NB4 (cell line): ENCODE measurements at regions not wholly inside any gene's neighbourhood (a gene's known extent, or its start where the extent isn't known, plus 50 kb on each side); places are given as distances from the start of the nearest gene placed in this dataset.

ENCODE experiments used
- DNase-seq: peaks from one replicate; pipeline ENCODE4 v3.0.0; 2010; ENCODE audit warnings: low read depth
- H3K4me3 ChIP-seq: one replicate; pipeline ENCODE4 v1.5.1; 2011; ENCODE audit warnings: mild to moderate bottlenecking, low read depth, low read length, moderate library complexity
- MAX ChIP-seq: IDR thresholded peaks from 2 replicates; pipeline ENCODE4 v1.6.1; 2011; ENCODE audit warnings: low read depth, low read length
- MYC ChIP-seq: IDR thresholded peaks from 2 replicates; pipeline ENCODE4 v1.6.1; 2011; ENCODE audit warnings: low read depth, low read length
- POLR2A ChIP-seq: IDR thresholded peaks from 2 replicates; pipeline ENCODE4 v1.6.1; 2011; ENCODE audit warnings: mild to moderate bottlenecking; ENCODE audit not compliant: insufficient read length; ENCODE audit errors: extremely low read depth
- TF ChIP-seq, protein P1 (sequence below): IDR thresholded peaks from one replicate; pipeline ENCODE4 v1.5.1; 2012; ENCODE audit warnings: low read depth, low read length

GRCh38 chr9:99466104-99466503 lies 244.0 kb downstream of the SEC61B start:
- DNase-seq: no peak
- H3K4me3 ChIP-seq: no peak overlapping the region
- TF ChIP-seq MAX (no peak), POLR2A (no peak), MYC (no peak)
- TF ChIP-seq, protein P1, sequence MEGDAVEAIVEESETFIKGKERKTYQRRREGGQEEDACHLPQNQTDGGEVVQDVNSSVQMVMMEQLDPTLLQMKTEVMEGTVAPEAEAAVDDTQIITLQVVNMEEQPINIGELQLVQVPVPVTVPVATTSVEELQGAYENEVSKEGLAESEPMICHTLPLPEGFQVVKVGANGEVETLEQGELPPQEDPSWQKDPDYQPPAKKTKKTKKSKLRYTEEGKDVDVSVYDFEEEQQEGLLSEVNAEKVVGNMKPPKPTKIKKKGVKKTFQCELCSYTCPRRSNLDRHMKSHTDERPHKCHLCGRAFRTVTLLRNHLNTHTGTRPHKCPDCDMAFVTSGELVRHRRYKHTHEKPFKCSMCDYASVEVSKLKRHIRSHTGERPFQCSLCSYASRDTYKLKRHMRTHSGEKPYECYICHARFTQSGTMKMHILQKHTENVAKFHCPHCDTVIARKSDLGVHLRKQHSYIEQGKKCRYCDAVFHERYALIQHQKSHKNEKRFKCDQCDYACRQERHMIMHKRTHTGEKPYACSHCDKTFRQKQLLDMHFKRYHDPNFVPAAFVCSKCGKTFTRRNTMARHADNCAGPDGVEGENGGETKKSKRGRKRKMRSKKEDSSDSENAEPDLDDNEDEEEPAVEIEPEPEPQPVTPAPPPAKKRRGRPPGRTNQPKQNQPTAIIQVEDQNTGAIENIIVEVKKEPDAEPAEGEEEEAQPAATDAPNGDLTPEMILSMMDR: no peak

DNA sequence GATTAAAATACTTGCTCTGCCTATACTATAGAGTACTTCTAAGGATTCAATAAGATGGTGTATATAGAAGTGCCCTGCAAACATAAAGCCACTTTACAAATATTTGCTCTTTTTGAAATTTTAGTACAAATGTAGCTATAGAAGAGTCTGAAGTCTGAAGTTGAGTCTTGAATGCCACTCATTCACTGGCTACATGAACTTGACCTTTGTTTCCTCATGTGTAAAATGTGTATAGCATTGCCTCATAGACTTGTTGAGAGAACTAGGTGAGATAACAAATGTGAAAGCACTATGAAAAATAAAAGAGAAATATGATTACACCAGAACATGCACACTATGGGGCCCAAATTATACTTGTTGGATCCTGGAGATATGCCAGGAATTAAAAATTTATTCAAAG lies 244.7 kb downstream of the SEC61B start:
- TF ChIP-seq MYC (no peak), POLR2A (no peak), MAX (no peak)
- TF ChIP-seq, protein P1: no peak
- H3K4me3 ChIP-seq: no peak overlapping the region
- DNase-seq: no peak

DNA sequence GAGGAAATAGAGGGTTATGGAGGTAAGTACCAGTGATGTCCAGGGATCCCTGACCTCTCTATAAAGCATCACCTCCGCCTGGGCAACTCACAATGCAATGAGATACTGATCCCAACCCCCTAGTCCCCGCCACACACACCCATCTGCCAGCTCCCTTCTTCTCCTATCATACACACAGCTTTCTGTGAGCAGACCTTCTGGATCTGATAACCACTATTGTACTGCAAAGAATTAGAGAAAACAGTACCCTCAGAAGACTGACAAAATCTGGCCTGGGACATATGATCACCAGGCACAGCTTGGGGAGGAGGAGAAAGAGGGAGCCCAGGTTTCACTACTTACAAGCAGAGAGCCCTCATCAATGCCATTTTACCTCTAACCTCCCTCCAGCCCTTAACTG lies 249.0 kb downstream of the SEC61B start:
- DNase-seq: no peak
- no peak overlapping the region for H3K4me3 ChIP-seq
- no peak for TF ChIP-seq MYC
- TF ChIP-seq, protein P1: no peak
- TF ChIP-seq POLR2A: no peak
- no peak for TF ChIP-seq MAX

GRCh38 chr9:99472240-99472915 lies 250.3 kb downstream of the SEC61B start:
- H3K4me3 ChIP-seq: no peak overlapping the region
- no peak for DNase-seq
- no peak for TF ChIP-seq POLR2A
- TF ChIP-seq, protein P1: no peak
- no peak for TF ChIP-seq MAX
- TF ChIP-seq MYC: no peak

GRCh38 chr9:99472916-99473245 lies 250.8 kb downstream of the SEC61B start:
- TF ChIP-seq MAX: no peak
- TF ChIP-seq MYC: no peak
- TF ChIP-seq, protein P1: no peak
- TF ChIP-seq POLR2A: no peak
- no peak for DNase-seq
- no peak overlapping the region for H3K4me3 ChIP-seq

GRCh38 chr9:99474186-99474585 lies 252.1 kb downstream of the SEC61B start:
- no peak overlapping the region for H3K4me3 ChIP-seq
- TF ChIP-seq MAX (no peak), MYC (no peak)
- DNase-seq: no peak
